MCF 10A (cell line): ENCODE measurements at regions not wholly inside any gene's neighbourhood (a gene's known extent, or its start where the extent isn't known, plus 50 kb on each side); places are given as distances from the start of the nearest gene placed in this dataset.

Experiments
- BruUV-seq: library from RNA; stranded (reverse); fragments of 400-500 nt; replicated peaks from 2 replicates; lab custom pipeline; 2021; lab: Mats Ljungman, UMichigan
- CTCF ChIA-PET: fragments of 300-600 bp; sonication (Branson Sonifier 250); formaldehyde crosslinking; extraction: SDS; loops from one replicate; lab custom pipeline; 2021; ENCODE audit warnings: antibody characterized with exemption, inconsistent platforms; lab: Yijun Ruan, JAX
- POLR2A ChIA-PET: fragments of 300-600, 350-650 bp; sonication (Branson Sonifier 250); formaldehyde crosslinking; extraction: SDS; loops from one replicate; lab custom pipeline; 2020; ENCODE audit warnings: antibody characterized with exemption, inconsistent platforms; lab: Yijun Ruan, JAX
- DNase-seq: peaks from one replicate; pipeline ENCODE4 v3.0.0-alpha.2; 2018; ENCODE audit not compliant: unreplicated experiment
- H3K27ac Mint-ChIP-seq: one replicate; pipeline ENCODE4 v1.8.0; 2022; ENCODE audit warnings: mild to moderate bottlenecking, low read depth, mixed read lengths; ENCODE audit not compliant: unreplicated experiment
- H3K27me3 Mint-ChIP-seq: one replicate; pipeline ENCODE4 v1.8.0; 2022; ENCODE audit warnings: mixed read lengths; ENCODE audit not compliant: insufficient read depth, unreplicated experiment
- H3K36me3 Mint-ChIP-seq: one replicate; pipeline ENCODE4 v1.8.0; 2022; ENCODE audit warnings: mild to moderate bottlenecking, moderate library complexity, mixed read lengths; ENCODE audit not compliant: insufficient read depth, unreplicated experiment
- H3K4me1 Mint-ChIP-seq: one replicate; pipeline ENCODE4 v1.8.0; 2022; ENCODE audit warnings: mixed read lengths; ENCODE audit not compliant: insufficient read depth, unreplicated experiment
- H3K4me3 Mint-ChIP-seq: one replicate; pipeline ENCODE4 v1.8.0; 2022; ENCODE audit warnings: mild to moderate bottlenecking, moderate library complexity, mixed read lengths; ENCODE audit not compliant: unreplicated experiment
- H3K9me3 Mint-ChIP-seq: one replicate; pipeline ENCODE4 v1.8.0; 2022; ENCODE audit warnings: mixed read lengths; ENCODE audit not compliant: unreplicated experiment
- CTCF ChIP-seq: fragments of 200-600 bp; IDR thresholded peaks from one replicate; pipeline ENCODE4 v1.8.0; 2022; ENCODE audit warnings: antibody characterized with exemption, mild to moderate bottlenecking; ENCODE audit not compliant: unreplicated experiment
- intact Hi-C: fragments of 100-400 bp; cut with micrococcal nuclease; formaldehyde crosslinking; loops from 2 replicates; pipeline ENCODE4 v1.14.1; 2022

GRCh38 chr2:129458006-129458405 is 521.5 kb upstream of the RAB6C start:
- H3K27ac Mint-ChIP-seq, result no peak overlapping the region
- CTCF ChIA-PET, result interaction anchor here (0.6 to 0.9 kb wide), 2 partner anchors 20 to 61 kb away, joined by 3 to 4 read pairs; no protein-coding TSS in a partner anchor
- no peaks in the 10 kb centered on the region for H3K36me3 Mint-ChIP-seq
- POLR2A ChIA-PET, result interaction anchor here (0.6 to 0.7 kb wide), 2 partner anchors 33 to 757 kb away, joined by 3 to 5 read pairs; no protein-coding TSS in a partner anchor
- intact Hi-C loops, result no loop called here
- DNase-seq, result no peak
- H3K4me3 Mint-ChIP-seq, result no peak overlapping the region
- H3K27me3 Mint-ChIP-seq, result no peaks in the 10 kb centered on the region
- no peaks in the 10 kb centered on the region for H3K4me1 Mint-ChIP-seq
- TF ChIP-seq CTCF, result no peak
- BruUV-seq, result no TSS peak
- peaks cover 11% of the 10 kb centered on the region for H3K9me3 Mint-ChIP-seq

GRCh38 chr2:129458436-129458835 is 521.0 kb upstream of the RAB6C start:
- Mint-ChIP-seq H3K9me3 (peaks cover 6% of the 10 kb centered on the region), H3K4me3 (no peak overlapping the region), H3K4me1 (no peaks in the 10 kb centered on the region), H3K27me3 (no peaks in the 10 kb centered on the region), H3K36me3 (no peaks in the 10 kb centered on the region), H3K27ac (no peak overlapping the region)
- CTCF ChIA-PET, result interaction anchor here (0.6 to 0.9 kb wide), 3 partner anchors 61 to 495 kb away, joined by 3 read pairs; no protein-coding TSS in a partner anchor
- intact Hi-C loops, result no loop called here
- no TSS peak for BruUV-seq
- TF ChIP-seq CTCF, result no peak
- POLR2A ChIA-PET, result interaction anchor here (0.6 to 0.7 kb wide), 2 partner anchors 32 to 757 kb away, joined by 3 to 5 read pairs; no protein-coding TSS in a partner anchor
- no peak for DNase-seq

GRCh38 chr2:129459200-129459876 is 520.1 kb upstream of the RAB6C start:
- TF ChIP-seq CTCF, result no peak
- ChIA-PET CTCF (interaction anchor here (0.6 kb wide), 1 partner anchor 494 kb away, joined by 3 read pairs; no protein-coding TSS in a partner anchor), POLR2A (no interaction called here)
- no peak overlapping the region for H3K4me3 Mint-ChIP-seq
- H3K4me1 Mint-ChIP-seq, result no peaks in the 10 kb centered on the region
- no peaks in the 10 kb centered on the region for H3K36me3 Mint-ChIP-seq
- intact Hi-C loops, result no loop called here
- DNase-seq, result no peak
- no TSS peak for BruUV-seq
- H3K27ac Mint-ChIP-seq, result no peak overlapping the region
- H3K27me3 Mint-ChIP-seq, result no peaks in the 10 kb centered on the region
- peaks cover 6% of the 10 kb centered on the region for H3K9me3 Mint-ChIP-seq

GRCh38 chr2:129459881-129460280 is 519.6 kb upstream of the RAB6C start:
- Mint-ChIP-seq H3K4me1 (no peaks in the 10 kb centered on the region), H3K27ac (no peak overlapping the region), H3K4me3 (no peak overlapping the region), H3K36me3 (no peaks in the 10 kb centered on the region), H3K27me3 (no peaks in the 10 kb centered on the region), H3K9me3 (peaks cover 6% of the 10 kb centered on the region)
- ChIA-PET CTCF (no interaction called here), POLR2A (no interaction called here)
- intact Hi-C loops, result no loop called here
- BruUV-seq, result no TSS peak
- DNase-seq, result no peak
- no peak for TF ChIP-seq CTCF
